GM06990 (cell line): ENCODE measurements at regions not wholly inside any gene's neighbourhood (a gene's known extent, or its start where the extent isn't known, plus 50 kb on each side); places are given as distances from the start of the nearest gene placed in this dataset.

Experiments used
- DNase-seq: peaks from one replicate; pipeline ENCODE4 v3.0.0-alpha.2; 2011; ENCODE audit not compliant: insufficient read length; ENCODE audit errors: extremely low read depth
- H3K27me3 ChIP-seq: replicated peaks from 2 replicates; pipeline ENCODE4 v1.6.0; 2011; ENCODE audit warnings: low read length; ENCODE audit not compliant: control insufficient read depth, insufficient read depth
- H3K36me3 ChIP-seq: 2 replicates; pipeline ENCODE4 v1.5.1; 2011; ENCODE audit warnings: low read length; ENCODE audit not compliant: control insufficient read depth, insufficient read depth
- H3K4me3 ChIP-seq: replicated peaks from 2 replicates; pipeline ENCODE4 v1.5.1; 2011; ENCODE audit warnings: low read depth, mild to moderate bottlenecking, control low read depth, low read length
- TF ChIP-seq, protein P1 (sequence below): IDR thresholded peaks from 2 replicates; pipeline ENCODE4 v1.5.1; 2011; ENCODE audit warnings: low read length, control low read depth, mild to moderate bottlenecking, inconsistent platforms; ENCODE audit not compliant: insufficient read depth, poor library complexity, severe bottlenecking

DNA sequence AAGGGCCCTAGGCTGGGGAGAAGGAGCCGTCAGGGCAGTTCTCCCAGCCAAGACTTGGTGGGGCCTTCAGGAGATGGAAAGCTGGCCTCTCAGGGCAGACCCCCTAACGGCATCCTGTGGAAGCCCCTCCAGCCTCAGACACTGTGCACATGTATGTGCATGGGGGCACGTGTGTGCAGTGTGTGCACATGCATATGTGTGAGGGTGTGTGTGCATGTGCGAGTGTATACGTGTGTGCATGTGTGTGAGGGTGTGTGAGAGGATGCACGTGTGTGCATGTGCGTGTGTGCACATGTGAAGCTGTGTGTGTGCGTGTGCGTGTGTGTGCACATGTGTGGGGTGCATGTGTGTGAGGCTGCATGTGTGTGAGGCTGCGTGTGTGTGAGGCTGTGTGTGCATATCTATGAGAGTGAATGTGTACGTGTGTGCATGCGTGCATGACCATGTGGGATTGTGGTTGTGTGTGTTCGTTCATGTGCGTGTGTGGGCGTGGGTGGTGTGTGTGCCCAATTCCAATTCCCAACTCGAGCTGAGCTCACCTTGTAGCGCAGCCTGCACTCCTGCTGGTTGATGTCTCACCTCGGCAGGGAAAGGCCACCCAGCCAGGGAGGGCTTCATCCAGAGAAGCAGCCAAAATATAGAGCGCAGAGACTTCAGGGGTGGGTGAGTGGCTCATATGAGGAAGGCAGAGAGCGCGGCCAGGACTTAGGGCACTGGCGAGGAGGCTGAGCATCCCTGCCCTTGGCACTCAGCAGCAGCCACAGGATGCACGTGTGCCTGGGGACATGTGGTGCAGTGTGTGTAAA lies 142.7 kb upstream of the PPP1R26 start:
- TF ChIP-seq, protein P1, sequence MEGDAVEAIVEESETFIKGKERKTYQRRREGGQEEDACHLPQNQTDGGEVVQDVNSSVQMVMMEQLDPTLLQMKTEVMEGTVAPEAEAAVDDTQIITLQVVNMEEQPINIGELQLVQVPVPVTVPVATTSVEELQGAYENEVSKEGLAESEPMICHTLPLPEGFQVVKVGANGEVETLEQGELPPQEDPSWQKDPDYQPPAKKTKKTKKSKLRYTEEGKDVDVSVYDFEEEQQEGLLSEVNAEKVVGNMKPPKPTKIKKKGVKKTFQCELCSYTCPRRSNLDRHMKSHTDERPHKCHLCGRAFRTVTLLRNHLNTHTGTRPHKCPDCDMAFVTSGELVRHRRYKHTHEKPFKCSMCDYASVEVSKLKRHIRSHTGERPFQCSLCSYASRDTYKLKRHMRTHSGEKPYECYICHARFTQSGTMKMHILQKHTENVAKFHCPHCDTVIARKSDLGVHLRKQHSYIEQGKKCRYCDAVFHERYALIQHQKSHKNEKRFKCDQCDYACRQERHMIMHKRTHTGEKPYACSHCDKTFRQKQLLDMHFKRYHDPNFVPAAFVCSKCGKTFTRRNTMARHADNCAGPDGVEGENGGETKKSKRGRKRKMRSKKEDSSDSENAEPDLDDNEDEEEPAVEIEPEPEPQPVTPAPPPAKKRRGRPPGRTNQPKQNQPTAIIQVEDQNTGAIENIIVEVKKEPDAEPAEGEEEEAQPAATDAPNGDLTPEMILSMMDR, result no peak
- Histone ChIP-seq H3K27me3 (no peaks in the 10 kb centered on the region; the same call in 1 of the 2 replicates), H3K4me3 (no peak overlapping the region), H3K36me3 (no peaks in the 10 kb centered on the region)
- DNase-seq, result no peak

GRCh38 chr9:135338546-135338945 lies 141.0 kb upstream of the PPP1R26 start:
- H3K27me3 ChIP-seq, result no peaks in the 10 kb centered on the region; the same call in 1 of the 2 replicates
- no peaks in the 10 kb centered on the region for H3K36me3 ChIP-seq
- TF ChIP-seq, protein P1, result no peak
- DNase-seq, result no peak
- H3K4me3 ChIP-seq, result no peak overlapping the region

DNA sequence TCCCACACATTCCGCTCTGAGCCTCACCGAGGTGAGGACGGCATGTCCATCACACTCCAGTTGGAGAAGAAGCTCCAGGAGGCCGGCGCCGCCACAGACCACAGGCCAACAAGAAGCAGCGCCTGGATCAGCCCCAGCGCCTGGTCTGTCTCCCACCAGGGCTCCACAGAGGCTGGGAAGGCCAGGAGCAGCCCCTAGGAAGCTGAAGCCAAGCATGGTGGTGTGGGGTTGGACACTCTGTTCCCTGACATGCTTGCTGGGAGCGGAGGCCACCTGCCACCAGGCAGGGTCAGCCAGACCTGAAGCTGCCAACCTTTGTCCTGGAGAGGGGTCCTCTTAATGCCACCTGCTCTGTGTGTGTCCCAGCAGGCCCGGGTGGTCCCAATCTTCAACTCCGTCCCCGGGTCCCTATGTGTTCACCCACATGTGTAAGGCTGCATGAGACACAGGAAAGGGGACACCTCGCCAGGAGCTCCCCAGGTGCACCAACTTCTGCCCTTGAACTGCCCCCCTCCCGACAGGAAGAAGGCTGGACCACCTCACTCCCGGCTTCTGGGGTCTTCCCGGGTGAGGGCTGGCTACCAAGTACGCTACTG lies 140.1 kb upstream of the PPP1R26 start:
- DNase-seq, result no peak
- TF ChIP-seq, protein P1, result no peak
- H3K27me3 ChIP-seq, result no peaks in the 10 kb centered on the region; the same call in 1 of the 2 replicates
- H3K36me3 ChIP-seq, result no peaks in the 10 kb centered on the region
- no peak overlapping the region for H3K4me3 ChIP-seq

DNA sequence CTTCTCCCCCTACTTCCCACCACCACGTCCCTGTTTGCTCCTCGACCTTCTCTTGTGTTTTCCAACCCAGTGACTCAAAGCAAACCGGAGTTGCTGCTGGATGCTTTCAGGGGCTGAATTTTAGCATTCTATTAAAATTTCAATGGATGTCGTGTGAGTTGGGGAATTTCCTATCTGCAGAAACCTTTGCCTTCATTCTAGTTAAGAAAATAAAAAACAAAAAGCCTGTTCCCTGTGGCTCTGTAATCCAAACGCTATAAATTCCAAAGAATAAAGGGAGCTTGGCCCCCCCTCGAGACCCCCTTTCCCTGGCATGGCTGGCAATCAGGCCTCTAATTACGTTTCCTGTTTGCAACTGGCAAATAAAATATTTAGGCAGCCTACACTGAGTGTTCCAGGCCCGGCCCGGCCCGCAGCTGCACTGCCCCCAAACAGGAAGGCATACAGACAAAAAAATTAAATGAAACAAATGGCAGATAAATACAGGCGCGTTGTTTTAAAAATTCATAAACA lies 139.4 kb upstream of the PPP1R26 start:
- H3K36me3 ChIP-seq, result no peaks in the 10 kb centered on the region
- no peak overlapping the region for H3K4me3 ChIP-seq
- TF ChIP-seq, protein P1, result no peak
- H3K27me3 ChIP-seq, result no peaks in the 10 kb centered on the region; the same call in 1 of the 2 replicates
- no peak for DNase-seq

DNA sequence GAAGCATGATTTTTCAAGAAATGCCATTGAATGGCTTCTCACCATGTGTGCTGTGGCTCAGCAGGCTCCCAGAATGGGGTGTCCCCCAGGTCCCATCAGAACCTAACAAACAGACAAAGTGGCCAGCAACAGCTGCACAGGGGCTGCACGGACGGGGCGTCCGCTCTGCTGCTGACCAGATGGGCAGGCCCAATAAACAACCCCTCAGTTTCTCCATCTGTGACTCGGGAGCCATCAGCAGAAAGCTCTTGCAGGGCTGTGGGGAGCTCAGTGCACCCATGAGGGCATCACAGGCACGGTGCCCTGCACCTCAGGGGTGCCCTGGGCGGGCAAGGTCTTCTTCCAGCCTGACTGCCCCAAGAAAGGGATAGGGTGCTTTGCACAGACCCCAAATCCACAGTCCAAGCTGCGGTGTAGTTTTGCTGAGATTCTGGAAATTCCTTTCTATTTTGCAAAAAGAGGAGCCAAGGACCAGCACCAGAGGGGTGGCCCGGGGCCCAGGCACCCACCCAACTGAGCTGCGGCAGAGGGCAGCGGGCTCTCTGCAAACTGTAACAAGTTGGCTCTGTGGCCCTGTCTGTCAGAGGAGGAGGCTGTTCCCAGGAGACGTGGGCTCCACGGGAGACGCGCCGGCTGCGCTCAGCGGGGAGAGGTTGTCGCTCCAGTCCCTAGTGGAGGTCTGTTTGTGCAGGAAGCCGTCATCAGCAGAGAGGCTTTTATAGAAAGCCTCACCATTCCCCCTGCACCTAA lies 138.7 kb upstream of the PPP1R26 start:
- no peak for DNase-seq
- Histone ChIP-seq H3K4me3 (no peak overlapping the region), H3K36me3 (no peaks in the 10 kb centered on the region), H3K27me3 (no peaks in the 10 kb centered on the region; the same call in 1 of the 2 replicates)
- TF ChIP-seq, protein P1, result no peak
